HG03108 (cell line): ENCODE measurements at regions not wholly inside any gene's neighbourhood (a gene's known extent, or its start where the extent isn't known, plus 50 kb on each side); places are given as distances from the start of the nearest gene placed in this dataset.

Experiments
- ATAC-seq: cut with Tn5 transposase; IDR thresholded peaks from one replicate; pipeline ENCODE4 v1.9.1; 2021; ENCODE audit warnings: moderate library complexity; ENCODE audit not compliant: unreplicated experiment

DNA sequence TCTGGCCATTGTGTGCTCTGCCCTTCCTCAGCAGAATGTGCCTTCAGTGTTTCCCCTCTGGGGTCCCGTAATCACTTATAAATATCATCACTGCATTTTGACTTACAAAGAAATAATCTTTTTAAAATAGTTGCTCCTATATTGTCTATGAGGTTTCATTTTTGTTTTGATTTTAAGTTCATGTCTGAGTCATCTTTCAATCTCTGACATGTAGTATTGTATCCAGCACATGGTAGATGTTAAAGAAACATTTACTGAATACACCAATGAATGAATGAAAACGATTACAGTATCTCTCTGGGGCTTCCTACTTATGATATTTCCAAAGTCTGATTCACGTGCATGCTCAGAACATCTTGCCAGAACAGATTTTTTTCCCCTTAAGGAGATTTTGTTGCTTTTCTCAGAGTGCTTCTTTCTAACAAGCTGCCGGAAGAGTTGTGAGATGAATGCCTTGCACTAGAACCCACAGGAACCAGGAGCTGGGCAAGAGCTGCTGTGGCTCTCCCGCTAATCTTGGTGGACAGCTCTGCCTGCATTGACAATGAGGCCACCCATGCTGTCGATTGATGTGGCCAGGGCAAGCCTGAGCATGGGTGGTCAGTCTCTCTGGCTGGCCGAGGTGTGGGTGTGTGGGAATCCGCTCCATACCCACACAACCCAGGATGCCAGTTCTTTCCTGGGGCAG is 199.4 kb downstream of the CYRIA start:
- no peak for ATAC-seq

- ATAC-seq, result no peak
Observed at GRCh38 chr2:16464641-16465040, 201.0 kb downstream of the CYRIA start.

GRCh38 chr2:16462958-16463357 is 202.7 kb downstream of the CYRIA start:
- no peak for ATAC-seq

DNA sequence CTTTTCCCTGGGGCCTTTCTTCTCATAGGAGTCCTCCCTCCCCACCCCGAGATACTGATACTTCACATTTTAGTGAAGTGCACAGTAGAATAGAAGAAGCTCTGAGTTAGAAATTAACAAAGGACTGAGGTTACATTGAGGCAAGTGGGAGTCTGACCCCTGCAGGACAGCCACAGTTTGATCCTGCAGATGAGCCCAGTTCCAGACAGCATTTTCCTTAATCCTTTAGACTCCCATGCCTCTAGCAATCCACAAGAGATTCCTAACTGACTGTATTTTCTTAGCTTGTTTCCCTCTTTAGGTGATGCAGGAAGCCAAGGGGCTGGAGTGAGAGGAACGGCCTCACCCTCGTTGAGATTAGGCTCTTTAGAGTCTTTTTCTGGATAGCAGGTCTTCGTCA is 204.0 kb downstream of the CYRIA start:
- ATAC-seq, result no peak

DNA sequence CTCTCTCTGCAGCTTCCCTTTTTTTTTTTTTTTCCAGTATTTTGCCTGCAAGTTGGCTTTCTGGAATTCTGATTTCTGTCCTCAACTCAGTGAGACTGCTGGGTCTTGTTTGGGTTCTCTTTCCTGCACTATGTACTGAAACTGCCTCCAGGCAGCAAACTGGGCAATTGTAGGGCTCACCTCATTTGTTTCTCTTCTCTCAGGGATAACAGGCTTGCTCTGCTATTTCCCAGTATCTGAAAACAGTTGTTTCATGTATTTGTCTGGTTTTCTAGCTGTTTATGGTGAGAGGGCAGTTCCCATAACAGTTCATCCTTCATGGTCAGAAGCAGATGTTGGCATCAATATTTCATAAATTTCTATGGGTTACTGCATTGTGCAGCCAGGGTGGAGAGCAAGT is 206.0 kb downstream of the CYRIA start:
- ATAC-seq, result no peak

- ATAC-seq, result no peak
Observed at GRCh38 chr2:16454621-16455020, 211.0 kb downstream of the CYRIA start.

- no peak for ATAC-seq
Observed at GRCh38 chr2:16452123-16452522, 213.5 kb downstream of the CYRIA start.

GRCh38 chr2:16446706-16447105 is 218.9 kb downstream of the CYRIA start:
- no peak for ATAC-seq

- no peak for ATAC-seq
Observed at GRCh38 chr2:16442971-16443370, 222.7 kb downstream of the CYRIA start.

DNA sequence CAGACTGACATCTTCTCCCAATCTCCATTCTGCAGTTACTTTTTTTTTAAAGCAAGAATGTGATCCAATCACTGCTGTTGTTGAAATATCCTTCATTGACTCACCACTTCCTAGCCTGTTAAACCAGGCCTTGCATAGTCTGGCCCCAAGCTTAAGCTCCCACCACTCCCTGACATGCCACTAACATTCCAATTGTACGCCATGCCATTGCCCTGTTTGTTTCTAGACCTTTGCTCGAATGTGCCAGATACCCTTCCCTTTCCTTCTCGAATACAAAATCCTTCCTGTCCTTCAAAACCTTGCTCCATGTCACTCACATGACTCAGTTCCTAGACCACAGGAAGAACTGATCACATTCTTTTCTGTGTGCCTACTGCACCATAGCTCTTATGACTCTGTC is 224.2 kb downstream of the CYRIA start:
- no peak for ATAC-seq

GRCh38 chr2:16440898-16441297 is 224.7 kb downstream of the CYRIA start:
- no peak for ATAC-seq

DNA sequence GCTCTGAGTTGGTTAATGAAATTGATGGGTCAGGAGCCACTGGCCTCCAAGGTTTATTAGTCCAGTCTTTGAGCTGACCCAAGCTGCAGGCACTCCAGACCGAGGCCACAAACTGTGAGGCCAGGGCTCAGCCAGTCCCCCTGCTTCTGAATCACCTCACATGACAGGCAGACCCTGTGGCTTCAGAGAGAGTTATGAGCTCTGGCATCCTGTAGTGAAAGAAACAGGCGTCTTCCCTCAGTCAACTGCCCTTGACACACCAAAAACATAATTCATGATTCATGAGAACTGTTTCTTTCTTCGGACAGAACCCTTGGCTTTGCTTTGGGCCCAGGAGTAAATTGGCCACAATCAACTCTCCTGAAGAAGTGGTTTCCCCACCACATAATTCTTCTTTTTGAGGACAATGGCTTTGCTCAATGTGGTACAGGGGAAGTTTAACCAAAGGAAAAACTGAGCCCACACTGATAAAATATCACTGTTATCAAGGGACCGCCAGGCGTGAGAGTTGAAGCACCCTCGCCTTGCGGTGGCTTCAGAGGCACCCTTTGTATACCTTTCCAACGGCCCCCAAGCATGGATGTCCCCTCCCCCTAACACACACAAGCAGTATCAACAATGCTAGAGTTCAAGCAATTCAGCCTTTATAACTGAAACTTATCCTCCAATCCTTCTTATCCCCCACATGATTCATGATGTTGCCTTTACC is 226.9 kb downstream of the CYRIA start:
- ATAC-seq, result no peak

- ATAC-seq, result no peak
Observed at GRCh38 chr2:16437189-16437588, 228.4 kb downstream of the CYRIA start.

GRCh38 chr2:16434393-16434792 is 231.2 kb downstream of the CYRIA start:
- no peak for ATAC-seq

DNA sequence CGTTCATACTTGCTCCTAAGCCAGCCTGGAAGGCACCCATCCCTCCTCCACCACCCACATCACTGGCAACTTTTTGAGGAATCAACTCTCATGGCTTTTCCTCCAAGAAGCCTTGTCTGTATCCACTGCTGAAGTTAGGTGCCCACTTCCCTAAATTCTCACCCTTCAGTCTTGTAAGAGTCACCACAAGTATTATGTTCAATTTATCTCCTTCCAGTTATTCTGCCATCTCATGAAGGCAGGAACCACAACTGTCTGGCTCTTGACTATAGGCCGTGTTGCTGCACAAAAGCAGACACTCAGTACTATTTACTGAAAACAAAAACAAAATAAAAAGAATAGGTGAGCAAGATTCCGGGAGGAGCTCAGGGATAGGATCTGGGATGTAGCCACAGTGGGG is 234.8 kb downstream of the CYRIA start:
- ATAC-seq, result no peak

DNA sequence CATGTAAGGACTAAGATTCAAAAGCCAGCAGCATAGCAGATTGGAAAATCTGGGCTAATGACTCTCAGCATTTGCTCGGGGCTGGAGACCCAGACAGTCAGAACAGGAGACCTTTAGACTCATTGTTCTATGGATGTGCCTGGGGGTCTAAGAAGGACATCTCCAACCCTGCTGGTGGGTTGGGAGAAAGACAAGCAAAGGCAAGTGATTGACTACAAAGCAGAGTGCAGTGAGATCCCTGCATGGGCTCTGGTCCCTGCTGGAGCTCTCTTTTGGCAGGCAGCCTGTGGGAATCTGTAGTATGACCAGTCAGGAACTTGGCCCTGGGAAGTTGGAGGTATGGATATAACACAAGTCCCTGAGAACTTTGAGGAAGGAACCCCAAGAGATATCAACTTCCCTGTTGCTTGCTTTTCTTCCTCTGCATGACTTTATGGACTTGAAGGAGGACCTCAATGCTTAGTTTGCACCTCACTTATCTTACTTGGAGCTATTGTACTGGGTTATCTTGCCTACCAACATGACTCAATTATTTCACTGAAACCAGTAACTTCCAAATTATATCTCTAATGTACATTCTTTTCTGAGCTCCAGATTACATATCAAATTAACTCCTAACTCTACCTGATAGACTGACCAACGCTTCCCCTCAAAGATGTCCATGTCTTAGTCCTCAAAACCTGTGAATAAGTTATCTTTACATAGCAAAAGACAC is 236.0 kb downstream of the CYRIA start:
- ATAC-seq, result no peak

- ATAC-seq, result no peak
Observed at GRCh38 chr2:16429002-16429401, 236.6 kb downstream of the CYRIA start.

DNA sequence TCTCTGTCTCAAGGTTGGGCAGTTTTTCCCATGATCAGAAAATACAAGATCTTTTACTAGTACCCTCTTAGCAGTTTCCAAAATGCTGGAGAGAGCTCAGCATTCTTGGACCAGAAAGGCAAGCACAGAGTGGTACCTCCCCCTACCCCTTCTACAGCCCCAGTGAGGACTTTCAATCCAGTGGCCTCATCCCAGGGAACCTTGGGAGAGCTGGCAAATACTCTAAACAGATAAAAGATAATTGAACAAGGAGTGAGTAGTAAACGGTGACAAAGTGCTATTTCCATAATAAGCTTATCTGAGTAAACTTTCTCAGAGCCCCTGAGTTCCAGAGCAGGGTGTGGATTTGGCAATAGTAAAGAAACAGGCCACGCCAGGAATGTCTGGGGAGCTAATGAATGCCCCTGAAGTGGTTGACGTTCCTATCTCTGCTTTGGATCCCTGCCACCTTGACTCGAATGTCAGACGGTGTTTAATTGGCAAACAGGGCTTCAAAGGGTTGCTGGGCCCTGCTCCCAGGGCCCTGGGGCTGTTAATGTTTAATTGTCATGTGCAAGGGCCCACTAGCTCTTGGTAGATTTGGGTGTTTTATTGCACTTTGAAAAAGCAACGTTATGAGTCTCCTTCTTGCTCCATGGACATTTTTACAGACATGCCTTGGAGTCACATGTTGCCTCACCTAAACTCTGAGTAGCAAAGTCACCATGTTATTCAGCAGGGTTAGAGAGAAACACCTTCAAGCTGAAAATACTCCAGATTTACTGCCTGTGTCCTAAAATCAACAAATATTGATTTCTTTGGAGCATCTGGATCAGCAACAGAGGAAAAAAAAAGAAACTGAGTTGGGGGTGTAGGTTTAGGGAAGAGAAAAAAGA is 239.9 kb downstream of the CYRIA start:
- ATAC-seq, result no peak

DNA sequence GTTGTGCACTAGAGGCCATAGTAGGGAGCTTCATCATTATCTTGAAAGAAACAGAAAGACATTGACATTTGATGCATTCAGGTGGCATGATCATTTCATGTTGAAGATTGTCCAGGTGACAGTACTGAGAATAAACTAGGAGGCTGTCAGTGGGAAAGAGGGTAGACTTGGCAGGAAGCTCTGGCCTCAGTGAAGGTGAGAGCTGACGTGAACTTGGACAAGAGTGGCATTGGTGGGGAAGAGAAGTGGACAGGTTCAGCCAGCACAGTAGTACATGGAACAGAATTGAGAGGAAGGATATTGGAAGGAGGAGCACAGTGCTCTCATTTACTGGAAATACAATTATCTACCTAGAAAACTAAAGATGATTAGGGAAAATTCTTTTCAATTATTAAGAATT is 245.2 kb downstream of the CYRIA start:
- ATAC-seq, result no peak

DNA sequence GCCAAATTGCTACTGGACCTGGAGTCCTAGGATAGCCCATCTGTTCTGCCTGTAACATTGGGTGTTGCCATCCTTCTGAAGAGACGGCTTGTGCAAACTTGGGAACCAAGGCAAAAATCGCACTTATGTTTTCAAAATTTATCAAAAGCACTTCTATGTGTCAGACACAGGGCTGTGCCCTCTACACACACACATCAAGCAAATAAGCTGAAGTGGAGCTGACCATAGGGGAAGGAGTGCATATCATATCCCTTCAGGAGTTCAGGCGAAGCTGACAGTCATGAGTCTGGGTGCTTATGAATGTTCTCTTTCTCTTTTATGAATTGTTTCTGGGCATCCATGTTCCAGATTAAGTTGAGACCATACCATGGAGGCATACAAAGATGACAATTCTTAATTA is 247.9 kb downstream of the CYRIA start:
- ATAC-seq, result no peak

DNA sequence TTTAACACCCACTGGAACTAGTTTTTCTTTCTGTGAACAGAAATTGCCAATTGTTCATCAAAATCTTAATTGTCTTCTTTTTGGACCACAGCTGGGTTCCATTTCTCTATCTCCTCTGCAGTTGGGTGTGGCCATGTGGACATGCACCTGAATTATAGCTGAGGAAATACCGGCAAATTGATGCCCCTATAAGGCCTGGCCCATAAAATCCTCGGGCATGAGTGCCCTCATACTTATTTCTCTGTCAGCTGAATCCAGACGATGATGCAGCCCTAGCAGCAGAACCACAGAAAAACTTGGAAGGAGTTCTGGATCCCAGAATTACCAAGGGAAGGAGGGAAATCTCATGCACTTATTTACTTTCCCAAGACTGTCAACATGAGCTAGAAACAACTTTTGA is 249.0 kb downstream of the CYRIA start:
- ATAC-seq, result no peak
